ENCODE measurements at regions not wholly inside any gene's neighbourhood (a gene's known extent, or its start where the extent isn't known, plus 50 kb on each side); places are given as distances from the start of the nearest gene placed in this dataset.

- intact Hi-C loops (cut with micrococcal nuclease; ENCODE audit: unreplicated experiment): no loop called here
- DNase-seq (ENCODE audit: low spot score): no peak
- no peak overlapping the region for H3K4me2 ChIP-seq (ENCODE audit: low read depth, low read length)
- no peak overlapping the region for H3K9ac ChIP-seq (ENCODE audit: insufficient read depth, low read depth, low read length)
- 1% methylated on average over 2 of the region's 2 CpGs for WGBS (ENCODE audit: low lambda C conversion rate)
- no peaks in the 10 kb centered on the region for H3K4me1 ChIP-seq (ENCODE audit: insufficient read depth, low read length)
- no peak for ATAC-seq
- no peak overlapping the region for H3K4me3 ChIP-seq (replicated peaks in 1 of 3; ENCODE audit: insufficient read depth in 1 of 3, low read depth in 2 of 3, low read length in 3 of 3)
- no peak overlapping the region for H3K27ac ChIP-seq (ENCODE audit: extremely low read length, insufficient read depth, low read length)
- FAIRE-seq: no peak
- no peak overlapping the region for H2AFZ ChIP-seq (ENCODE audit: low read length)
- TF ChIP-seq ZNF24 (IDR thresholded peaks at IDR 0.05) (no peak), MAFF (IDR thresholded peaks at IDR 0.05; ENCODE audit: low read depth, low read length) (peak; percentile 92), MAFK (conservative IDR thresholded peaks at IDR 0.05 in 1 of 2, IDR thresholded peaks at IDR 0.05 in 1 of 2; ENCODE audit: low read length in 2 of 2) (peak; percentile 91 to 97)
- H3K9me3 ChIP-seq (ENCODE audit: low read length): no peaks in the 10 kb centered on the region
- H3K36me3 ChIP-seq (replicated peaks in 1 of 2; ENCODE audit: control insufficient read depth in 1 of 2, insufficient read depth in 2 of 2, low read length in 2 of 2): no peaks in the 10 kb centered on the region
- no peaks in the 10 kb centered on the region for H3K27me3 ChIP-seq (ENCODE audit: control insufficient read depth in 1 of 2, insufficient read depth in 2 of 2, low read length in 2 of 2)
- H3K79me2 ChIP-seq (ENCODE audit: insufficient read depth, low read length): no peaks in the 10 kb centered on the region
- in situ Hi-C loops (cut with HindIII; ENCODE audit: extremely low pct_ligation_motif_present, low pct_unique_long_range_greater_than_20kb): no loop called here
- POLR2A ChIA-PET: no interaction called here
- no TSS peak for BruUV-seq (replicated peaks)
- H4K20me1 ChIP-seq (ENCODE audit: insufficient read depth, low read length): no peaks in the 10 kb centered on the region
- CTCF ChIA-PET (ENCODE audit: low intra/inter-chr PET ratio, low total read pairs): no interaction called here
Observed at GRCh38 chr3:166080096-166080495, 242.9 kb upstream of the BCHE start.

GRCh38 chr3:166071831-166072230, 234.6 kb upstream of the BCHE start:
- no TSS peak for BruUV-seq (replicated peaks)
- Histone ChIP-seq H3K79me2 (ENCODE audit: insufficient read depth, low read length) (no peaks in the 10 kb centered on the region), H3K36me3 (replicated peaks in 1 of 2; ENCODE audit: control insufficient read depth in 1 of 2, insufficient read depth in 2 of 2, low read length in 2 of 2) (no peaks in the 10 kb centered on the region), H3K4me1 (ENCODE audit: insufficient read depth, low read length) (no peaks in the 10 kb centered on the region), H3K4me2 (ENCODE audit: low read depth, low read length) (no peak overlapping the region), H4K20me1 (ENCODE audit: insufficient read depth, low read length) (no peaks in the 10 kb centered on the region), H2AFZ (ENCODE audit: low read length) (no peak overlapping the region), H3K27me3 (ENCODE audit: control insufficient read depth in 1 of 2, insufficient read depth in 2 of 2, low read length in 2 of 2) (no peaks in the 10 kb centered on the region), H3K9me3 (ENCODE audit: low read length) (no peaks in the 10 kb centered on the region), H3K4me3 (replicated peaks in 1 of 3; ENCODE audit: insufficient read depth in 1 of 3, low read depth in 2 of 3, low read length in 3 of 3) (no peak overlapping the region), H3K9ac (ENCODE audit: insufficient read depth, low read depth, low read length) (no peak overlapping the region), H3K27ac (ENCODE audit: extremely low read length, insufficient read depth, low read length) (no peak overlapping the region)
- DNase-seq (ENCODE audit: low spot score): no peak
- POLR2A ChIA-PET: no interaction called here
- CTCF ChIA-PET (ENCODE audit: low intra/inter-chr PET ratio, low total read pairs): no interaction called here
- no peak for TF ChIP-seq CC2D1A (CRISPR knock-in tag; IDR thresholded peaks at IDR 0.05)
- no peak for TF ChIP-seq LBX2 (CRISPR knock-in tag; IDR thresholded peaks at IDR 0.05; ENCODE audit: borderline replicate concordance)
- TF ChIP-seq CSRNP2 (CRISPR knock-in tag; conservative IDR thresholded peaks at IDR 0.05; ENCODE audit: low read depth): no peak
- TF ChIP-seq KLF6 (CRISPR knock-in tag; IDR thresholded peaks at IDR 0.05): no peak
- no peak for TF ChIP-seq TRAFD1 (CRISPR knock-in tag; IDR thresholded peaks at IDR 0.05; ENCODE audit: borderline replicate concordance)
- no peak for TF ChIP-seq KMT2A (CRISPR knock-in tag; IDR thresholded peaks at IDR 0.05)
- intact Hi-C loops (cut with micrococcal nuclease; ENCODE audit: unreplicated experiment) (no loop called here), in situ Hi-C loops (cut with HindIII; ENCODE audit: extremely low pct_ligation_motif_present, low pct_unique_long_range_greater_than_20kb) (no loop called here)
- no peak for ATAC-seq
- FAIRE-seq: no peak

Data from HepG2 (cell line).